WI38 (cell line): ENCODE measurements at regions not wholly inside any gene's neighbourhood (a gene's known extent, or its start where the extent isn't known, plus 50 kb on each side); places are given as distances from the start of the nearest gene placed in this dataset.

Experiments
- H3K4me3 ChIP-seq: 2 replicates; pipeline ENCODE4 v1.5.1; 2011; ENCODE audit warnings: low read depth, mild to moderate bottlenecking, control low read depth, low read length
- CTCF ChIP-seq: IDR thresholded peaks from 2 replicates; pipeline ENCODE4 v1.5.1; 2012; ENCODE audit warnings: low read depth, mild to moderate bottlenecking, control low read depth, low read length

DNA sequence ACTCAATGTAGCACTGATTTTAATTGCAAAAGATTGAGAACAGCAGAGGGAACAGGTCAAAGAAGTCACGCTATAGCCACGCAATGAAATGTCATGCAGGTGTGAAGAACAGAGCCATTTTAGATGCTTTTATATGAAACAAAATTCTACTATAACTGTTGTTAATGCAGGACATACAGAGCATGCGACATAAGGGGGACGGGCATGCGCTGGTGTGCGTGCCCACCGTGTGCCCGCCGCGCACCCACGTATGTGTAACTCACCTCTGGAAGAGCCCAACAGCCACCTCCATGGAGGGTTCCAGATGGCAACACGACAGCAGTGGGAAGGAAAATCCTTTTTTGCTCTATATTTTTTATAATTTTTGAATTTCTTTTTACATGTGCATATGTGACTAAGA, 410.0 kb upstream of the RNF32 start:
- TF ChIP-seq CTCF, result no peak
- no peak overlapping the region for H3K4me3 ChIP-seq

GRCh38 chr7:156224833-156225225, 412.6 kb upstream of the SHH start:
- TF ChIP-seq CTCF, result no peak
- no peak overlapping the region for H3K4me3 ChIP-seq

DNA sequence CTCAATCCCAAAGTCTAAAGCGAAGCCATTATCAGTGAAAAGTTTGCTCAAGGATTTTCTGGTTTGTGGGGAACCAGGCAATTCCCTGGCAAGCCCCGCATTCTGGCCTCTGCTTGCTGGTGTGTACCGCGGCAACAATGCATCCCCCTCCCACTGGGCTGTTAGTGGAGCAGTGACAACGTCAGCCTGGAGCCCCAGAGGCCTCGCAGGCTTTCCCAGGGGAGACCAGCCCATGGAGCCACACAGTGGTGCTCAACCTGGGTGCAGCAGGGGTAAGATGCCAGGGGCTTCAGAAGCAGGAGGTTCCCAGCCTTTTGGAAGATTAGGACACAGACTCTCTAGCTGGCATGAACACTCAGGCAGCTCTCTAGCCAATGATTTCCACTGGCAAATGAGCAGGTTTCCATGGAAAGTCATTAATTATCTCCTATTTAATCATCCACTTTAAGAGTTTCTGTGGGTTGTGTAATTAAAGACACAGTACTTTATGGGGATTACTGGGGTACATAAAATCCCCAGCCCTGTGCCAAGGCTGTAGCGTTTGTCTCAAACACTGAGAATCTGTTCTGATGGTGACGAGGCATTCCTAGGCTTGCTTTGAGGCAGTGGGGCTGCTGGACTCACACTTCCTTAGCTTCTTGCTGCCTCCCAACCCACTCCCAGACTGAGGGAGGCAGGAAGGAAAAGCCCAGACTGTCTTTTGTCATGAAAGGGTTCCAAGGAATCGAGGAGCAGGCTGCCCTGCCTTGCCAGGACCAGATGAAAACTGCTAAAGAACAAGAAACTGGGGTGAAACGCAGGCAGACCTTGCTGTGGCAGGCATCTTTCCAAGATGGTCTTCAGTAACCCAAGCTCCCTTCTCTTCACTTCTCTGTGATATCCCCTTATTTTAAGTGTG, 411.9 kb upstream of the SHH start:
- no peak for TF ChIP-seq CTCF
- H3K4me3 ChIP-seq, result no peak overlapping the region

GRCh38 chr7:156222611-156223010, 410.3 kb upstream of the SHH start:
- no peak overlapping the region for H3K4me3 ChIP-seq
- TF ChIP-seq CTCF, result no peak

GRCh38 chr7:156222151-156222550, 409.9 kb upstream of the SHH start:
- no peak overlapping the region for H3K4me3 ChIP-seq
- no peak for TF ChIP-seq CTCF

- no peak overlapping the region for H3K4me3 ChIP-seq
- no peak for TF ChIP-seq CTCF
Measured at GRCh38 chr7:156220701-156221100, 408.4 kb upstream of the SHH start.

DNA sequence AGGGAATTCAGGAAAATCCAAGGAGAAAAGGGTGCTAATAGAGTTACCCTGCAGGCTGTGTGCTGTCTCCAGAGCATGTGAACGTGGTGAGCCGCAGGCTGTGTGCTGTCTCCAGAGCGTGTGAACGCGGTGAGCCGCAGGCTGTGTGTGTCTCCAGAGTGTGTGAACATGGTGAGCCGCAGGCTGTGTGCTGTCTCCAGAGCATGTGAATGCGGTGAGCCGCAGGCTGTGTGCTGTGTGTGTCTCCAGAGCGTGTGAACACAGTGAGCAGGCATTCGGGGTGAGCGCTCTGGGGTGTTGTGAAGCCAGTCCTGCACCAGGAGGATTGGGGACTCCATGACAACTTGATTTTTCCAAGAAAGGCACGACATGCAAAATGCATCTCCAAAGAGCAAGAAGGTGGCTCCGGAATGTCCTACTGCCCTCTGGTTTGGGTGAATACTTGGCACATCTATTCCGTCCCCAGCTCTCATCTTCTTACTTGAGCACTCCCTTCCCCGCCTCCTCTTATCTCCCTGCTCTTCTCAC, 407.9 kb upstream of the SHH start:
- no peak for TF ChIP-seq CTCF
- no peak overlapping the region for H3K4me3 ChIP-seq
